Thoracic aorta (tissue), 2 donors: ENCODE measurements at regions not wholly inside any gene's neighbourhood (a gene's known extent, or its start where the extent isn't known, plus 50 kb on each side); places are given as distances from the start of the nearest gene placed in this dataset.

Experiments used
- ATAC-seq: fragments of 150-250 bp; one replicate; pipeline ENCODE4 v1.8.0; 2017; ENCODE audit warnings: low read depth; ENCODE audit not compliant: insufficient number of reproducible peaks, low FRiP score
- DNase-seq: peaks from one replicate; pipeline ENCODE4 v3.0.0-alpha.2; 2020; ENCODE audit warnings: low spot score
- H3K27ac ChIP-seq, 2 donors: fragments of 200-600 bp; sonication (generic); 1 replicate in 1 of 2; 2 replicates in 1 of 2; pipeline ENCODE4 v1.5.1; 2016; ENCODE audit warnings: mild to moderate bottlenecking in 2 of 2, moderate library complexity in 2 of 2
- H3K27me3 ChIP-seq: fragments of 200-600 bp; sonication (generic); replicated peaks from 2 replicates; pipeline ENCODE4 v1.6.0; 2016; ENCODE audit warnings: mild to moderate bottlenecking; ENCODE audit not compliant: insufficient read depth
- H3K36me3 ChIP-seq: fragments of 200-600 bp; sonication (generic); one replicate; pipeline ENCODE4 v1.5.1; 2016
- H3K4me1 ChIP-seq, 2 donors: fragments of 200-600 bp; sonication (generic); 1 replicate in 1 of 2; 2 replicates in 1 of 2; pipeline versions ENCODE4 v1.5.1 to v1.6.0; 2016; ENCODE audit warnings: low read depth in 2 of 2, mild to moderate bottlenecking in 1 of 2; ENCODE audit not compliant: control insufficient read depth in 1 of 2
- H3K4me3 ChIP-seq: fragments of 200-600 bp; sonication (generic); 2 replicates; pipeline ENCODE4 v1.5.1; 2016; ENCODE audit warnings: mild to moderate bottlenecking
- H3K9me3 ChIP-seq: fragments of 200-600 bp; sonication (generic); 2 replicates; pipeline ENCODE4 v1.5.1; 2016
- CTCF ChIP-seq: fragments of 200-600 bp; sonication (generic); IDR thresholded peaks from one replicate; pipeline ENCODE4 v1.5.1; 2019; ENCODE audit warnings: antibody characterized with exemption

GRCh38 chr15:77851691-77852090 is 219.0 kb upstream of the LINGO1 start:
- Histone ChIP-seq H3K27me3 (no peaks in the 10 kb centered on the region), H3K36me3 (no peaks in the 10 kb centered on the region), H3K4me1 (no peaks in the 10 kb centered on the region), H3K4me3 (no peak overlapping the region), H3K27ac (no peak overlapping the region), H3K9me3 (peaks cover 6% of the 10 kb centered on the region)
- TF ChIP-seq CTCF: no peak
- DNase-seq (no peak), ATAC-seq (no peak)

- Histone ChIP-seq H3K9me3 (peaks cover 6% of the 10 kb centered on the region), H3K27ac (no peak overlapping the region), H3K27me3 (no peaks in the 10 kb centered on the region), H3K4me1 (no peaks in the 10 kb centered on the region), H3K36me3 (no peaks in the 10 kb centered on the region), H3K4me3 (no peak overlapping the region)
- ATAC-seq: no peak
- DNase-seq: no peak
- TF ChIP-seq CTCF: no peak
Measured at GRCh38 chr15:77851086-77851485, 218.4 kb upstream of the LINGO1 start.

GRCh38 chr15:77846986-77847385 is 214.3 kb upstream of the LINGO1 start:
- Histone ChIP-seq H3K9me3 (peaks cover 6% of the 10 kb centered on the region), H3K36me3 (no peaks in the 10 kb centered on the region), H3K27me3 (no peaks in the 10 kb centered on the region), H3K4me3 (no peak overlapping the region), H3K4me1 (no peaks in the 10 kb centered on the region), H3K27ac (no peak overlapping the region)
- DNase-seq (no peak), ATAC-seq (no peak)
- no peak for TF ChIP-seq CTCF

GRCh38 chr15:77846360-77846759 is 213.6 kb upstream of the LINGO1 start:
- Histone ChIP-seq H3K27me3 (no peaks in the 10 kb centered on the region), H3K36me3 (no peaks in the 10 kb centered on the region), H3K27ac (no peak overlapping the region), H3K4me3 (no peak overlapping the region), H3K4me1 (no peaks in the 10 kb centered on the region), H3K9me3 (peaks cover 6% of the 10 kb centered on the region)
- ATAC-seq (no peak), DNase-seq (no peak)
- no peak for TF ChIP-seq CTCF

- Histone ChIP-seq H3K9me3 (peaks cover under 1% of the 10 kb centered on the region), H3K4me3 (no peak overlapping the region), H3K27ac (no peak overlapping the region), H3K4me1 (no peaks in the 10 kb centered on the region), H3K27me3 (no peaks in the 10 kb centered on the region), H3K36me3 (no peaks in the 10 kb centered on the region)
- TF ChIP-seq CTCF: no peak
- DNase-seq: no peak
- ATAC-seq: no peak
Measured at GRCh38 chr15:77844798-77845446, 212.2 kb upstream of the LINGO1 start.
